ENCODE measurements at regions not wholly inside any gene's neighbourhood (a gene's known extent, or its start where the extent isn't known, plus 50 kb on each side); places are given as distances from the start of the nearest gene placed in this dataset.

DNA sequence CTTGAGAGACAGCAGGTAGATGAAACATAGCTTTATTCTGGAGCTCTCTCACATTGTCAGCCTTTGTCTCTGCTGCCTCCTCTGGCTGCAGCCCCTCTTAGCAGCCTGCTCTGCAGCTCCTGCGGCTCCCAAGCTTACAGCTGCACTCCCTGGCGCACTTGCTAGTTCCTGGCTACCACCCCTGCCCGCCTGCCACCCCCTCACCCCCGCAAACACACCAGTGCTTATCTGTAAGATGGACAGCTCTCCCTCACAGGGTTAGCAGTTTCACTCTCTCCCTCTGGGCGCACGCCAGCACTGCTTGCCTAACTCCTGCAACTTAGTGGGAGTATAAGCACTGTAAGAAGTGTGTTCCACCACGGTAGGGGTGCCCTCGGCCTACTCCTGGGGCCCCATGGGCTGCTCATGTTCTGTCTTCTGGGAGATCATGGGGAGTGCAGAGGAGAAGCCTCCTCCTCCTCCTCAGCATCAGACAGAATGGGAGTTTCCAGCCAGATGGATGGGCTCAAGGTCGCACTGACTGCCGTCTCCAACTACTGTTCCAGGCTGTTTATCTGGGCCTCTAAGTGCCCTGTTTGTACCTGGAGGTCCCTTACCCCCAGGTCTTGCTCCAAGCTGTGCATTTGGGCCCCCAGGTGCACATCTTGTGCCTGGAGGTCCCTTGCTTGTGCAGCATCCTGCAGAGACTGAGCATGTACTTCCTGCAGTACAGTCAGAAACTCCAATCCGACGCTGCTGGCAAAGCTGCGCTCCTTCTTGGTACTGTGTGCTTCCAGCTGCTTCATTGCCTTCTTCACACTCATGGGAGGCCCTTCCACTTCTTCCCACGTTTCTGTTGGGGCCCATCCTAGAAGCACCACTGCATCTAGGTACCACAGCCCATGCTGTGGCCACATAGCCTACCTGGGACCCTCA is 1388.1 kb downstream of the AMY1C start:
- DNase-seq (ENCODE audit: low spot score): peak; percentile 29
- Histone ChIP-seq H4K20me1 (ENCODE audit: insufficient read depth, low read length) (no peaks in the 10 kb centered on the region), H3K79me2 (ENCODE audit: insufficient read depth, low read depth, low read length) (no peaks in the 10 kb centered on the region), H2AFZ (ENCODE audit: low read length) (no peak overlapping the region), H3K9me2 (ENCODE audit: insufficient read depth, low read length) (no peaks in the 10 kb centered on the region), H3K4me1 (ENCODE audit: insufficient read depth, low read length, poor library complexity, severe bottlenecking) (no peaks in the 10 kb centered on the region), H3K4me2 (ENCODE audit: low read length) (peak overlapping the region; percentile 4; the same call in 1 of the 2 replicates), H3K9me3 (ENCODE audit: low read length) (no peaks in the 10 kb centered on the region), H3K36me3 (ENCODE audit: insufficient read depth, low read length) (no peaks in the 10 kb centered on the region), H3K27ac (ENCODE audit: low read depth, low read length, poor library complexity, severe bottlenecking) (no peak overlapping the region), H3K4me3 (ENCODE audit: low read depth, low read length, poor library complexity, severe bottlenecking) (no peak overlapping the region)
- BruUV-seq (replicated peaks): no TSS peak
- ChIA-PET POLR2A (no interaction called here), CTCF (ENCODE audit: unreplicated experiment) (no interaction called here)
- intact Hi-C loops (cut with micrococcal nuclease; ENCODE audit: unreplicated experiment): no loop called here
- TF ChIP-seq, protein P1, sequence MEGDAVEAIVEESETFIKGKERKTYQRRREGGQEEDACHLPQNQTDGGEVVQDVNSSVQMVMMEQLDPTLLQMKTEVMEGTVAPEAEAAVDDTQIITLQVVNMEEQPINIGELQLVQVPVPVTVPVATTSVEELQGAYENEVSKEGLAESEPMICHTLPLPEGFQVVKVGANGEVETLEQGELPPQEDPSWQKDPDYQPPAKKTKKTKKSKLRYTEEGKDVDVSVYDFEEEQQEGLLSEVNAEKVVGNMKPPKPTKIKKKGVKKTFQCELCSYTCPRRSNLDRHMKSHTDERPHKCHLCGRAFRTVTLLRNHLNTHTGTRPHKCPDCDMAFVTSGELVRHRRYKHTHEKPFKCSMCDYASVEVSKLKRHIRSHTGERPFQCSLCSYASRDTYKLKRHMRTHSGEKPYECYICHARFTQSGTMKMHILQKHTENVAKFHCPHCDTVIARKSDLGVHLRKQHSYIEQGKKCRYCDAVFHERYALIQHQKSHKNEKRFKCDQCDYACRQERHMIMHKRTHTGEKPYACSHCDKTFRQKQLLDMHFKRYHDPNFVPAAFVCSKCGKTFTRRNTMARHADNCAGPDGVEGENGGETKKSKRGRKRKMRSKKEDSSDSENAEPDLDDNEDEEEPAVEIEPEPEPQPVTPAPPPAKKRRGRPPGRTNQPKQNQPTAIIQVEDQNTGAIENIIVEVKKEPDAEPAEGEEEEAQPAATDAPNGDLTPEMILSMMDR (conservative IDR thresholded peaks at IDR 0.05; ENCODE audit: low read length): peak; percentile 62
- no peak for TF ChIP-seq EZH2phosphoT487 (IDR thresholded peaks at IDR 0.05; ENCODE audit: borderline replicate concordance, low read depth, low read length)

DNA sequence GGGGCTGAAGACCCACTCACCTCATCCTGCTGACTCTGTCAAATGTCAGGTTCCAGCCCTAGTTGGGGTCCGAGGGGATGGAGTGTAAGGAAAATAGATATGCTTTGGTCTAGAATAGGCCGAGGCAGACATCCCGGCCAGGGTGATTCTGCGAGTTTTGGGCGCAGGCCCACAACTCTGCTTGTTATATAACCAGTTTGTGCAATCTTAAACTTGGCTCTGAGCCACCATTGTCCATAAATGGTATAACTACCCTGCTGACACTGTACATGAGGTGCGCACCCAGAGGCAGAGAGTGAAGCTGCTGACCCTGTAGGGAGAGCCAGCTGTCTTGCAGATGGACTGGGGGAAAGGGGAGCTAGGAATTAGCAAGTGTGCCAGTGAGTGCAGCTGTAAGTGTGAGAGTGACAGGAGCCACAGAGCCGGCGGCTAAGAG is 1388.8 kb downstream of the AMY1C start:
- Histone ChIP-seq H3K4me1 (ENCODE audit: insufficient read depth, low read length, poor library complexity, severe bottlenecking) (no peaks in the 10 kb centered on the region), H3K36me3 (ENCODE audit: insufficient read depth, low read length) (no peaks in the 10 kb centered on the region), H3K27ac (ENCODE audit: low read depth, low read length, poor library complexity, severe bottlenecking) (no peak overlapping the region), H3K9me3 (ENCODE audit: low read length) (no peaks in the 10 kb centered on the region), H3K4me3 (ENCODE audit: low read depth, low read length, poor library complexity, severe bottlenecking) (no peak overlapping the region), H3K79me2 (ENCODE audit: insufficient read depth, low read depth, low read length) (no peaks in the 10 kb centered on the region), H2AFZ (ENCODE audit: low read length) (no peak overlapping the region), H4K20me1 (ENCODE audit: insufficient read depth, low read length) (no peaks in the 10 kb centered on the region), H3K4me2 (ENCODE audit: low read length) (peak overlapping the region; percentile 4; the same call in 1 of the 2 replicates), H3K9me2 (ENCODE audit: insufficient read depth, low read length) (no peaks in the 10 kb centered on the region)
- CTCF ChIA-PET (ENCODE audit: unreplicated experiment): no interaction called here
- no peak for DNase-seq (ENCODE audit: low spot score)
- no peak for TF ChIP-seq EZH2phosphoT487 (IDR thresholded peaks at IDR 0.05; ENCODE audit: borderline replicate concordance, low read depth, low read length)
- TF ChIP-seq, protein P1 (conservative IDR thresholded peaks at IDR 0.05; ENCODE audit: low read length): no peak
- POLR2A ChIA-PET: no interaction called here
- no TSS peak for BruUV-seq (replicated peaks)
- intact Hi-C loops (cut with micrococcal nuclease; ENCODE audit: unreplicated experiment): no loop called here

DNA sequence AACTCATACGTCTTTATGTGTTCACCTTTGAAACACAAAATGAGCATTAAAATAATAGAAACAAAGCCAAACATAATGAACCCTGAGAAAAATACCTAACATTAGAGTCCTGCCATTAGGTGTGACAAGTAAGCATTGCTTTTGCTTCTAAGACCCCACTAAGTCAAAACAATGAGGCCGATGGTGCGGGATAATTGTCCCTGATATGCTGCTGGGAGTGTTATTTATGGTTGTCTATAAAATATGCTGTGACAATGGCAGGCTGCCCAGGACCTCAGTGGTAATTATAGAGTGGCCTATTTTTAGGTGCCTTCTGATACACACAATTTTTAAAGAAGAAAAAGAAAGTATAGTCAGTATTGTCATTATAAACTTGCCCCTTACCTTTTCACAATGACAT is 1423.1 kb downstream of the AMY1C start:
- H3K4me2 ChIP-seq (ENCODE audit: low read length): no peak overlapping the region
- intact Hi-C loops (cut with micrococcal nuclease; ENCODE audit: unreplicated experiment): no loop called here
- H3K4me3 ChIP-seq (ENCODE audit: low read depth, low read length, poor library complexity, severe bottlenecking): no peak overlapping the region
- H3K27ac ChIP-seq (ENCODE audit: low read depth, low read length, poor library complexity, severe bottlenecking): no peak overlapping the region
- TF ChIP-seq EZH2phosphoT487 (IDR thresholded peaks at IDR 0.05; ENCODE audit: borderline replicate concordance, low read depth, low read length): no peak
- TF ChIP-seq, protein P1 (conservative IDR thresholded peaks at IDR 0.05; ENCODE audit: low read length): no peak
- H3K9me3 ChIP-seq (ENCODE audit: low read length): no peaks in the 10 kb centered on the region
- H3K9me2 ChIP-seq (ENCODE audit: insufficient read depth, low read length): no peaks in the 10 kb centered on the region
- no peak for DNase-seq (ENCODE audit: low spot score)
- POLR2A ChIA-PET: no interaction called here
- no peaks in the 10 kb centered on the region for H3K79me2 ChIP-seq (ENCODE audit: insufficient read depth, low read depth, low read length)
- H3K4me1 ChIP-seq (ENCODE audit: insufficient read depth, low read length, poor library complexity, severe bottlenecking): no peaks in the 10 kb centered on the region
- H4K20me1 ChIP-seq (ENCODE audit: insufficient read depth, low read length): no peaks in the 10 kb centered on the region
- no peak overlapping the region for H2AFZ ChIP-seq (ENCODE audit: low read length)
- BruUV-seq (replicated peaks): no TSS peak
- CTCF ChIA-PET (ENCODE audit: unreplicated experiment): no interaction called here
- H3K36me3 ChIP-seq (ENCODE audit: insufficient read depth, low read length): no peaks in the 10 kb centered on the region

Data from OCI-LY7 (cell line).